ENCODE measurements at regions not wholly inside any gene's neighbourhood (a gene's known extent, or its start where the extent isn't known, plus 50 kb on each side); places are given as distances from the start of the nearest gene placed in this dataset.

GRCh38 chr4:148589182-148589581 lies 147.0 kb upstream of the NR3C2 start:
- Histone ChIP-seq H3K9me3 (ENCODE audit: control insufficient read depth, insufficient read depth, low read length) (no peaks in the 10 kb centered on the region), H3K79me2 (ENCODE audit: control insufficient read depth, low read length) (no peaks in the 10 kb centered on the region), H3K9me2 (replicated peaks; ENCODE audit: control insufficient read depth, low read length) (no peaks in the 10 kb centered on the region), H3K4me3 (ENCODE audit: low read length) (no peak overlapping the region), H3K4me2 (ENCODE audit: low read length) (no peak overlapping the region), H3F3A (ENCODE audit: control insufficient read depth, insufficient read depth) (no peaks in the 10 kb centered on the region), H3K36me3 (ENCODE audit: control insufficient read depth, low read length) (no peaks in the 10 kb centered on the region), H3K4me1 (ENCODE audit: control insufficient read depth, low read length) (no peaks in the 10 kb centered on the region), H4K20me1 (ENCODE audit: control insufficient read depth, insufficient read depth, low read depth, low read length) (no peaks in the 10 kb centered on the region), H3K27ac (ENCODE audit: low read depth, low read length) (no peak overlapping the region), H3K27me3 (ENCODE audit: control insufficient read depth, low read length) (no peaks in the 10 kb centered on the region)
- TF ChIP-seq EZH2phosphoT487 (IDR thresholded peaks at IDR 0.05; ENCODE audit: borderline replicate concordance, low read length) (no peak), CTCF (IDR thresholded peaks at IDR 0.05; ENCODE audit: low read depth, low read length, poor library complexity, severe bottlenecking) (no peak)

DNA sequence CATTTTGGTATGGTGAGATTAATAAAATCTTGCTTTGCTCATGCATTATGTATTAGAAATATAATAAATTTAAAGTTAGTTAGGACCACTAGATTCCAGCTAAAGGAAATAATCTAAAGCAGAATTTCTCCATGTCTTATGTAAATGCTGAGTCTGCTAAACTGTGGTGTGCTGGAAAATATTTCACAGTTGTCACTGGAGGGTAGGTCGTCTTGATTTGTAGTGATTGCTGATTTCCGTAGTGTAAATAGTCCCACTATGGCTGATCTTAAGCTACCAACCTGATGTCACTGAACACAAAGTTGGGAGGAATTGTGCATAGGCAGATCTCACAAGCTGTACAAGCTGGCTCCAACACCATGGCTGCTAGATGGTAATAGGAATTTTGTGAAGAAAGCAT lies 133.4 kb upstream of the NR3C2 start:
- H3K27me3 ChIP-seq (ENCODE audit: control insufficient read depth, low read length): no peaks in the 10 kb centered on the region
- no peaks in the 10 kb centered on the region for H3K79me2 ChIP-seq (ENCODE audit: control insufficient read depth, low read length)
- no peaks in the 10 kb centered on the region for H3F3A ChIP-seq (ENCODE audit: control insufficient read depth, insufficient read depth)
- TF ChIP-seq EZH2phosphoT487 (IDR thresholded peaks at IDR 0.05; ENCODE audit: borderline replicate concordance, low read length): no peak
- TF ChIP-seq CTCF (IDR thresholded peaks at IDR 0.05; ENCODE audit: low read depth, low read length, poor library complexity, severe bottlenecking): no peak
- H3K9me3 ChIP-seq (ENCODE audit: control insufficient read depth, insufficient read depth, low read length): no peaks in the 10 kb centered on the region
- H3K4me3 ChIP-seq (ENCODE audit: low read length): no peak overlapping the region
- H4K20me1 ChIP-seq (ENCODE audit: control insufficient read depth, insufficient read depth, low read depth, low read length): no peaks in the 10 kb centered on the region
- H3K4me1 ChIP-seq (ENCODE audit: control insufficient read depth, low read length): no peaks in the 10 kb centered on the region
- H3K9me2 ChIP-seq (replicated peaks; ENCODE audit: control insufficient read depth, low read length): no peaks in the 10 kb centered on the region
- H3K4me2 ChIP-seq (ENCODE audit: low read length): no peak overlapping the region
- H3K36me3 ChIP-seq (ENCODE audit: control insufficient read depth, low read length): no peaks in the 10 kb centered on the region
- no peak overlapping the region for H3K27ac ChIP-seq (ENCODE audit: low read depth, low read length)

GRCh38 chr4:148574911-148575310 lies 132.7 kb upstream of the NR3C2 start:
- Histone ChIP-seq H3K9me2 (replicated peaks; ENCODE audit: control insufficient read depth, low read length) (no peaks in the 10 kb centered on the region), H3K9me3 (ENCODE audit: control insufficient read depth, insufficient read depth, low read length) (no peaks in the 10 kb centered on the region; the same call in 1 of the 2 replicates), H3F3A (ENCODE audit: control insufficient read depth, insufficient read depth) (no peaks in the 10 kb centered on the region), H4K20me1 (ENCODE audit: control insufficient read depth, insufficient read depth, low read depth, low read length) (no peaks in the 10 kb centered on the region), H3K4me3 (ENCODE audit: low read length) (no peak overlapping the region), H3K4me1 (ENCODE audit: control insufficient read depth, low read length) (no peaks in the 10 kb centered on the region), H3K36me3 (ENCODE audit: control insufficient read depth, low read length) (no peaks in the 10 kb centered on the region), H3K79me2 (ENCODE audit: control insufficient read depth, low read length) (no peaks in the 10 kb centered on the region), H3K4me2 (ENCODE audit: low read length) (no peak overlapping the region), H3K27me3 (ENCODE audit: control insufficient read depth, low read length) (no peaks in the 10 kb centered on the region), H3K27ac (ENCODE audit: low read depth, low read length) (no peak overlapping the region)
- TF ChIP-seq CTCF (IDR thresholded peaks at IDR 0.05; ENCODE audit: low read depth, low read length, poor library complexity, severe bottlenecking) (no peak), EZH2phosphoT487 (IDR thresholded peaks at IDR 0.05; ENCODE audit: borderline replicate concordance, low read length) (no peak)

- H3K79me2 ChIP-seq (ENCODE audit: control insufficient read depth, low read length): no peaks in the 10 kb centered on the region
- no peak overlapping the region for H3K4me2 ChIP-seq (ENCODE audit: low read length)
- H3K9me3 ChIP-seq (ENCODE audit: control insufficient read depth, insufficient read depth, low read length): peaks cover 2% of the 10 kb centered on the region; the same call in 1 of the 2 replicates
- H3F3A ChIP-seq (ENCODE audit: control insufficient read depth, insufficient read depth): no peaks in the 10 kb centered on the region
- H4K20me1 ChIP-seq (ENCODE audit: control insufficient read depth, insufficient read depth, low read depth, low read length): no peaks in the 10 kb centered on the region
- no peak overlapping the region for H3K4me3 ChIP-seq (ENCODE audit: low read length)
- H3K27ac ChIP-seq (ENCODE audit: low read depth, low read length): no peak overlapping the region
- TF ChIP-seq CTCF (IDR thresholded peaks at IDR 0.05; ENCODE audit: low read depth, low read length, poor library complexity, severe bottlenecking) (no peak), EZH2phosphoT487 (IDR thresholded peaks at IDR 0.05; ENCODE audit: borderline replicate concordance, low read length) (no peak)
- no peaks in the 10 kb centered on the region for H3K27me3 ChIP-seq (ENCODE audit: control insufficient read depth, low read length)
- H3K9me2 ChIP-seq (replicated peaks; ENCODE audit: control insufficient read depth, low read length): no peaks in the 10 kb centered on the region
- H3K4me1 ChIP-seq (ENCODE audit: control insufficient read depth, low read length): no peaks in the 10 kb centered on the region
- no peaks in the 10 kb centered on the region for H3K36me3 ChIP-seq (ENCODE audit: control insufficient read depth, low read length)
These were observed 132.3 kb upstream of the NR3C2 start for GRCh38 chr4:148574502-148574901.
